ENCODE measurements at regions not wholly inside any gene's neighbourhood (a gene's known extent, or its start where the extent isn't known, plus 50 kb on each side); places are given as distances from the start of the nearest gene placed in this dataset.

DNA sequence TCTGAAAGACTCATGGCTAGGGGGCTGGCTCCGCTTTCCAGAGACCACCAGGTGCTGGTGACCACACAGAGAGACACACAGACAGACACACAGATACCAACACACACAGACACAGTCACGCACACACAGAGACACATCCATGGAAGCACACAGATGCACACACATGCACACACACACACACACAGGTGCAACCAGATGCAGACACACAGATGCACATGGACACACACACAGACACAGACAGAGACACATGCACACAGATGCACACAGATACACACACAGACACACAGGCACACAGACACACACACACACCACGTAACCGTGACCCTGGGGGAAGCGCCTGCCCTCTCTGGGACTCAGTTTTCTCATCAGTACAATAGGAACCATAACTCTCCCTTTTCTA is 132.2 kb downstream of the WNT7A start (continued):
- no peak for TF ChIP-seq ZNF219 (CRISPR knock-in tag; IDR thresholded peaks at IDR 0.05; ENCODE audit: borderline replicate concordance)
- no peak for TF ChIP-seq ATF1 (CRISPR knock-in tag; IDR thresholded peaks at IDR 0.05)

GRCh38 chr3:13746385-13746784 is 133.5 kb downstream of the WNT7A start:
- Mint-ChIP-seq H3K4me1 (no peaks in the 10 kb centered on the region), H3K4me3 (no peak overlapping the region), H3K9me3 (peaks cover 29% of the 10 kb centered on the region), H3K27ac (no peak overlapping the region), H3K27me3 (ENCODE audit: low read depth) (no peaks in the 10 kb centered on the region; the same call in 1 of the 2 replicates), H3K36me3 (peaks cover 16% of the 10 kb centered on the region)
- POLR2A ChIA-PET: no interaction called here
- TF ChIP-seq USF1 (CRISPR knock-in tag; IDR thresholded peaks at IDR 0.05) (no peak), OVOL2 (CRISPR knock-in tag; IDR thresholded peaks at IDR 0.05; ENCODE audit: borderline replicate concordance) (no peak), ESRRA (CRISPR knock-in tag; IDR thresholded peaks at IDR 0.05; ENCODE audit: borderline replicate concordance) (no peak), ZNF317 (CRISPR knock-in tag; IDR thresholded peaks at IDR 0.05; ENCODE audit: borderline replicate concordance, low read depth) (no peak), ZNF263 (CRISPR knock-in tag; IDR thresholded peaks at IDR 0.05; ENCODE audit: low read depth) (no peak), GTF2I (CRISPR knock-in tag; conservative IDR thresholded peaks at IDR 0.05) (no peak), NR3C1 (CRISPR knock-in tag; conservative IDR thresholded peaks at IDR 0.05; ENCODE audit: low read depth) (no peak), SMAD3 (CRISPR knock-in tag; IDR thresholded peaks at IDR 0.05; ENCODE audit: borderline replicate concordance) (no peak), TP53 (CRISPR knock-in tag; IDR thresholded peaks at IDR 0.05) (no peak), CREB1 (CRISPR knock-in tag; IDR thresholded peaks at IDR 0.05) (no peak)
- CTCF ChIA-PET: no interaction called here
- ATAC-seq: no peak
- no peak for DNase-seq (ENCODE audit: low spot score)

DNA sequence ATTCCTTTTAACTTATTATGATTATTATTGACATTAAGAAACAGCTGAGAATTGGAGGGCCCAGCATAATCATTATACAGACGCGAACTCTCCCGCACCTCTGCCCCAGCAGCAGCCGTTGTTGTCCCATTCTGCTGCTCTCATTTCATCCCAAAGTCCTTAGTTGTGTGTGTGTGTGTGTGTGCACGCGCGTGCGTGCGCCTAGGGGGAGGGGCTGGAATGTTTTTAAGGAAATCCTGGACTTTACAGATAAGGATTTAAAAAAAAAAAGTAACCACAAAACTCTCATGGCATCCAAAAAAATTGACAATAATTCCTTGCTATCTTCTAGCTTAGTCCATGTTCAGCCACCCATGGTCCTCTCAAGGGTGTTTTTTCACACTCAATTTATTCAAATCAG is 134.2 kb downstream of the WNT7A start:
- peaks cover 37% of the 10 kb centered on the region for H3K9me3 Mint-ChIP-seq
- DNase-seq (ENCODE audit: low spot score) (no peak), ATAC-seq (no peak)
- no peak overlapping the region for H3K27ac Mint-ChIP-seq
- H3K36me3 Mint-ChIP-seq: peaks cover 16% of the 10 kb centered on the region
- ChIA-PET POLR2A (no interaction called here), CTCF (no interaction called here)
- H3K4me3 Mint-ChIP-seq: no peak overlapping the region
- H3K4me1 Mint-ChIP-seq: no peaks in the 10 kb centered on the region
- H3K27me3 Mint-ChIP-seq (ENCODE audit: low read depth): no peaks in the 10 kb centered on the region; the same call in 1 of the 2 replicates
- TF ChIP-seq, protein P1, sequence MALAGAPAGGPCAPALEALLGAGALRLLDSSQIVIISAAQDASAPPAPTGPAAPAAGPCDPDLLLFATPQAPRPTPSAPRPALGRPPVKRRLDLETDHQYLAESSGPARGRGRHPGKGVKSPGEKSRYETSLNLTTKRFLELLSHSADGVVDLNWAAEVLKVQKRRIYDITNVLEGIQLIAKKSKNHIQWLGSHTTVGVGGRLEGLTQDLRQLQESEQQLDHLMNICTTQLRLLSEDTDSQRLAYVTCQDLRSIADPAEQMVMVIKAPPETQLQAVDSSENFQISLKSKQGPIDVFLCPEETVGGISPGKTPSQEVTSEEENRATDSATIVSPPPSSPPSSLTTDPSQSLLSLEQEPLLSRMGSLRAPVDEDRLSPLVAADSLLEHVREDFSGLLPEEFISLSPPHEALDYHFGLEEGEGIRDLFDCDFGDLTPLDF (CRISPR knock-in tag; IDR thresholded peaks at IDR 0.05): no peak
- TF ChIP-seq PRRX2 (CRISPR knock-in tag; IDR thresholded peaks at IDR 0.05) (no peak), NR1H2 (CRISPR knock-in tag; IDR thresholded peaks at IDR 0.05) (no peak), ATF6 (CRISPR knock-in tag; IDR thresholded peaks at IDR 0.05) (no peak), SOX15 (CRISPR knock-in tag; IDR thresholded peaks at IDR 0.05) (no peak), NR3C1 (CRISPR knock-in tag; conservative IDR thresholded peaks at IDR 0.05; ENCODE audit: low read depth) (no peak), ZNF317 (CRISPR knock-in tag; IDR thresholded peaks at IDR 0.05; ENCODE audit: borderline replicate concordance, low read depth) (no peak), IRF2 (CRISPR knock-in tag; IDR thresholded peaks at IDR 0.05; ENCODE audit: borderline replicate concordance, low read depth) (no peak)
- TF ChIP-seq, protein P2, sequence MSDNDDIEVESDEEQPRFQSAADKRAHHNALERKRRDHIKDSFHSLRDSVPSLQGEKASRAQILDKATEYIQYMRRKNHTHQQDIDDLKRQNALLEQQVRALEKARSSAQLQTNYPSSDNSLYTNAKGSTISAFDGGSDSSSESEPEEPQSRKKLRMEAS (CRISPR knock-in tag; IDR thresholded peaks at IDR 0.05): no peak
- TF ChIP-seq, protein P3, sequence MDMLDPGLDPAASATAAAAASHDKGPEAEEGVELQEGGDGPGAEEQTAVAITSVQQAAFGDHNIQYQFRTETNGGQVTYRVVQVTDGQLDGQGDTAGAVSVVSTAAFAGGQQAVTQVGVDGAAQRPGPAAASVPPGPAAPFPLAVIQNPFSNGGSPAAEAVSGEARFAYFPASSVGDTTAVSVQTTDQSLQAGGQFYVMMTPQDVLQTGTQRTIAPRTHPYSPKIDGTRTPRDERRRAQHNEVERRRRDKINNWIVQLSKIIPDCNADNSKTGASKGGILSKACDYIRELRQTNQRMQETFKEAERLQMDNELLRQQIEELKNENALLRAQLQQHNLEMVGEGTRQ (CRISPR knock-in tag; IDR thresholded peaks at IDR 0.05): no peak
